HG02973 (cell line): ENCODE measurements at regions not wholly inside any gene's neighbourhood (a gene's known extent, or its start where the extent isn't known, plus 50 kb on each side); places are given as distances from the start of the nearest gene placed in this dataset.

ENCODE experiments used
- ATAC-seq: cut with Tn5 transposase; IDR thresholded peaks from one replicate; pipeline ENCODE4 v1.9.1; 2021; ENCODE audit warnings: moderate library complexity; ENCODE audit not compliant: unreplicated experiment

GRCh38 chr1:29964718-29965533, 728.6 kb downstream of the PTPRU start:
- ATAC-seq, result no peak

DNA sequence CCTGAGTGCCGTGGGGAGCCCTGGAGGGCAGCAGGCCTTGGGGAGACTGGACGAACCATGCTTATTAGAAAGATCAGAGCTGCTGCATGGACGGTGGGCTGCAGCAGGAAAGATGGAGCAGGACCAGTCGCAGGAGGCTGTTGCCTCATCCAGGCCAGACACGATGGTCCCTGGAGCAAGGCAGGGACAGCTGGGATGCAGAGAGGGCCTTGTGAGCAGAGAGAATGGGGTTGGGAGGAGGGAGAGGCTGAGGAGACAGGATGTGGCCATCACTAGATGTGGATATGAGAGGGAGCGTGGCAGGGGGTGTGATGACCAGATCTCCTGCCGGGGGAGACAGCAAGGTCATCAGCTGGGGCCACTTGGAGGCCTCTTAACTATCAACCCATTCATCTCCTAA, 727.6 kb downstream of the PTPRU start:
- ATAC-seq, result no peak

GRCh38 chr1:29962831-29963247, 726.5 kb downstream of the PTPRU start:
- ATAC-seq, result no peak

DNA sequence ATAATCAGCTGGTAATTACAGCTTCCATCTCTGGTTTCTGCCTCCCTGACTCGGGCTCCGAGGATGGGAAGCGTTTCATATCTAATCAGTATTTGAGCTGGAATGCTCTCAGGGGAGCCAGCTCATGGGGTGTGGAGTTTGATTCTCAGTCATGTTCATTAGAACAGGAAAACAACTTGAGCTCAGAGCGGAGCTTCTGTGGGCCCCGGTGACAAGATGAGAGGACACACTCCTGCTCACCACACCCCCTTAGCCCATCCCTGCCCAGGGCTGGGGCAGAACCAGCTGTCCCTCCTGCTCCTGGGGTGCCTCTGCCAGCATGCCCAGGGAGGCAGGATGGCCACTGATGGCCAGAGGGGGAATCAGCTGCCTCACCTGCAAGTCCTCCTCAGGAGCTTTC, 726.0 kb downstream of the PTPRU start:
- no peak for ATAC-seq

GRCh38 chr1:29961293-29962059, 725.2 kb downstream of the PTPRU start:
- no peak for ATAC-seq

GRCh38 chr1:29960876-29961275, 724.6 kb downstream of the PTPRU start:
- ATAC-seq, result no peak

GRCh38 chr1:29960156-29960755, 723.9 kb downstream of the PTPRU start:
- no peak for ATAC-seq

- no peak for ATAC-seq
These were observed 723.0 kb downstream of the PTPRU start for GRCh38 chr1:29959356-29959755.

DNA sequence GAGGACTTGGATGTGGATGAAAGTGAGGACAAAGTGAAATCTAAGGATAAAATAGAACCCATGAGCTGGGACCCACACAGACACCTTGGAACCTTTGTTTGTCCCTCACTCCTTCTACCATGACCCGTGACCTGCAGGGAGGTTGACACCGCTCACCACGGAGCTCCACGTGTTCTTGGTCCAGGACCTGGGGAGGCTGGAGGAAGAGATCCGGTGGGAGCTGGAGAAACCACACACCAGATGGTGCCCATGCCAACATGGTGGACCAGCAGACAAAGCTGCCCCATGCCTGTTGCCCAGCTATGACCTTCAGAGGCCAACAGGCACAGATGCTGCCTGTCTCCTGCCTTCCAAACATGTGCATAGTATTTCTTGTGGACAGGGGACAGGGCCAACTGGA, 721.9 kb downstream of the PTPRU start:
- ATAC-seq, result no peak

DNA sequence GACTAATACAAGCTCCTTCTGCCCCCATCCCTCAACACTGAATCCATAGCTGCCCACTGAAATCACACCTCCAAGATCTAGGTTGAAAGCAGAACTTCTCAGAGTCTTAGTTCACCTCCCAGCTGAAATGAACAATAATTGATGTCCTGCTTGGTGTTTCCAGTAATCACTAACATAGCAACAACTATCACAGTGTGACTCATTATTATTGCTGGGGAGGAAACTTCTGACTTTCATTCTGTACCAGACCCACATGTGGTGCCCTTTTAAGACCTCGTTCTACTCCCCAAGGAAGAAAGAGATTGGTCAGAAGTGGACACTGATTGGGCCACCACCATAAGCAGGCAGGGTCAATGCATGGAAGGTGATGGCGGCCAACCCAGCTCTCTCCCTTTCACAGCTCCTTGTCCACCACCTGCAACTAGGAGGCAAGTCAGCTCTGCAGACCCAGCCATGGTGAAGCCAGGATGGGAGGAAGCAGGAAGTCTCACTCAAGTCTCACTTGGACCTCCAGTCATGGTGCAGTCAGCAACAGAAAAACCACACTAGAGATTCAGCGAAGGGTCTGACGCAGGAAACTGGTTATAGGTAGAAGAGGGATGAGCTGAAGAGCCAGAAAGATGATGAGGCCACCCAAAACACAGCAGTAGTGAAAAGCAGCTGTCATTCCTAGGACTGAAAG, 720.2 kb downstream of the PTPRU start:
- ATAC-seq, result no peak

- ATAC-seq, result no peak
These were observed 718.3 kb downstream of the PTPRU start for GRCh38 chr1:29954591-29954990.

GRCh38 chr1:29953961-29954360, 717.6 kb downstream of the PTPRU start:
- ATAC-seq, result no peak

- no peak for ATAC-seq
These were observed 713.4 kb downstream of the PTPRU start for GRCh38 chr1:29949676-29950075.

GRCh38 chr1:29948581-29948980, 712.3 kb downstream of the PTPRU start:
- ATAC-seq, result no peak

DNA sequence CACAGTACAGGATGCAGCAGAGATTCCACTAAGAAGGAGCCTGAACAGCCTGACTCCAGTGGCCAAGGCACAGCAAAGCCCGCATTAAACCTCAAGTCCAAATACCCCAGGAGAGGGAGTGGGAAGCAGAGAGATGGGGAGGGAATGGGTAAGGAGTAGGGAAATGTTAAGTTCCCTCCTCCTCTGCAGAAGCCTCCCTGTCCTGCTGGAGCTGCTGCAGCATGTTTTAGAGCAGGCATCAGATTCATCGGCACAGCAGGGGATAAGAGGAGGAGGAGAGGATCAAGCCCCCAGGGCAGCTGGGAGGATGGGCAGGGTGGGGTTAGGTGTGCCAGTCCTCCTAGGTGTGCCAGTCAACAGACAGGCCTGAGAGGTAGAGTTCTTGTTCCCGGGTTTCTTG, 709.7 kb downstream of the PTPRU start:
- ATAC-seq, result no peak

DNA sequence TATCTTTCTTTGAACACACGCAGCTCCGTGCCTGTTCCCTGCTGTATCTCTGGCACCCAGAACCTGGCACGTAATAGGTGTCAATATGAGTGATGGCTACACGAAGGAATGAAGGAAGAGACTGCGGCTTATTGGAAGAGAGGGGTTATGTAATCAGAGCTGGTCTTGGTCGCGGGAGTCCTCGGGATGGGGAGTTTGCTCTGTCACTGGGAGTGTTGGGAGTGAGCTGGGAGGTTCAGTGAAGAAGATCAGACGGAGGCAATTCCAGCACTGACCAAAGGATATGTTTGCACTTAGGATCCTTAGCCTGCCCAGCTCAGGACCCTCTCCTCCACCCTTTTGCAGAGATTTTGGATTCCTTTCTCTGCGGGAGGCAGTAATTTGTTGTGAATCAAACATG, 709.1 kb downstream of the PTPRU start:
- ATAC-seq, result no peak

DNA sequence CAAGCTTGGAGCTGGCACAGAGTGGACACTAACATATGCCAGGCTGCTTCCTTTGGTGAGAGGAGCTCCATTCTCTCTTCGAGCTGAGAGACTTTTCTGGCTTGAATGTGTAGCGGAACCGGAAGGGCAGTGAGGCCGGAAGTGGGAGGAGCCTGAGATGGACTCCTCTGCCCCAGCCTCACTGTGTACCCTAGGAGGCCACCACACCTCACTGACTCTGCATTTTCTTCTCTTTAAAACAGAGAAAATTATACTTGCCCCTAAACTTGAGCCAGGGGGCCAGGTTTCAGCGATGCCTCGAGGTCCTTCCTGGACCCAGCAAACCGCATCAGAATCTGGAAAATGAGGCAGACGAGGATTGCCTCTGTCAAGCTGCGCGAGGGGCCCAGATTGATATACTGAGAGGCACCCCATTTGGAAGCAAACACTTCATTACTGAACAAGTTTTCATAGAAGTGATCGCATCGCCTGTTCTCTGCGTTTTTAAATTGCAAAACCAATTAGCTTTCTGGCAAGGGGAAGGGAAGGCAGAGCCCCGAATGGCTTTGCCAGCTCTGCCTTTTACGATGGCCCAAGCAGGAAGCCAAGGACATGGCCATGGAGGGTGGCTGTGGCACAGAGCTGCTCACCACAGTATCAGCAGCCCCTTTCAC, 708.1 kb downstream of the PTPRU start:
- ATAC-seq, result no peak

DNA sequence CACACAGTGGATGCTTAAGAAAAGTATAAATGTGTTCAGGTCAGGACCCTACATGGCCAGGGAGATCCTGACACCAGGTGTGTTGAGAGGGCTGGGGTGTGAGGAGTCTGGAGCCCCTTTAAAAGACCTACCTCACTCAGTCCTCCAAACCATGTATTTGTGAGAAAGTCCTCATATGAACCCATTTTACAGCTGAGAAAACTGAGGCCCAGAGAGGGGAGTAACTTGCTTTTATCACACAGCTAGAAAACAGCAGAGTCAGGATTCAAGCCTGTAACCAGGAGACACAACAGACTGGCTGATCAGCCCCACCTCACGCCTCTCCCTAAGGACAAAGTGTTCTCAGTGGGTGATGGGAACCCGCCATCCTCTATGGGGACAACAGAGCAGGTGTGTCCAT, 706.7 kb downstream of the PTPRU start:
- ATAC-seq, result no peak

- no peak for ATAC-seq
These were observed 702.8 kb downstream of the PTPRU start for GRCh38 chr1:29939079-29939478.

- ATAC-seq, result no peak
These were observed 701.0 kb downstream of the PTPRU start for GRCh38 chr1:29937356-29937755.

DNA sequence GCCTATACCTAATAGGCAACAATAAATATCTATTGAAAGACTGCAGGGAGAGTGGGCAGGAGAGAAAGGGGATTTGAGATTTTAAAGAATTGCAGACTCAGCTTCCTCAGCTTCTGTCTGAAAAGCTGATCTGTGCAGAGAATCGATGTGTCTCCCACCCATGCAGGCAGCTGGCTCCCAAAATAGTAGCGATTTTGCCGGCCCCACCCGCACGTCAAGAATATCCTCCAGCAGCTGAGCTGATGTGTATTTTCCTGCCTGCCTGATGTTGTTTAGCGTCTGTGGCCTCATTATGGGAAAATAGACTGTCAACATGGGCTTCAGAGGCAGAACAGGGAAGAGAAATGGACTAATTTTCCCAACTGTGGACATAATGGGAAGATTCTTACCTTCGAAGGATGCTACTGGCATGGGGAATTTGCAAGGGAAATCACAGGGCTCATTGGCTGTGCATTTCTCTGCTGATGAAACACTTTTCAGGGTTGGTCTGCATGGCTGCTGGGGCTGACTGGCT, 699.8 kb downstream of the PTPRU start:
- ATAC-seq, result no peak
